A673 (cell line): ENCODE measurements at regions not wholly inside any gene's neighbourhood (a gene's known extent, or its start where the extent isn't known, plus 50 kb on each side); places are given as distances from the start of the nearest gene placed in this dataset.

Source experiments
- BruUV-seq: library from RNA; stranded (reverse); fragments of 400-500 nt; replicated peaks from 2 replicates; lab custom pipeline; 2021; lab: Mats Ljungman, UMichigan
- CTCF ChIA-PET: fragments of 300-600 bp; sonication (Branson Sonifier 250); formaldehyde crosslinking; loops from one replicate; lab custom pipeline; 2022; ENCODE audit warnings: antibody characterized with exemption; lab: Charles Lee
- POLR2A ChIA-PET: fragments of 300-600 bp; sonication (Branson Sonifier 250); formaldehyde crosslinking; loops from one replicate; lab custom pipeline; 2022; ENCODE audit warnings: antibody characterized with exemption; ENCODE audit not compliant: low non-redundant PET; lab: Charles Lee
- DNase-seq: peaks from one replicate; pipeline ENCODE4 v3.0.0-alpha.2; 2015; ENCODE audit warnings: low spot score
- H3K27ac ChIP-seq: fragments of 200-600 bp; sonication (generic); 2 replicates; pipeline ENCODE4 v1.5.1; 2016; ENCODE audit warnings: mixed run types, low read depth, mild to moderate bottlenecking, mixed read lengths, antibody characterized with exemption, low read length; ENCODE audit not compliant: poor library complexity, severe bottlenecking
- H3K27me3 ChIP-seq: fragments of 200-600 bp; sonication (generic); replicated peaks from 2 replicates; pipeline ENCODE4 v1.6.1; 2017; ENCODE audit warnings: mixed run types, low read depth, mild to moderate bottlenecking, mixed read lengths, antibody characterized with exemption, low read length; ENCODE audit not compliant: insufficient read depth, poor library complexity
- H3K36me3 ChIP-seq: fragments of 200-600 bp; sonication (generic); 2 replicates; pipeline ENCODE4 v1.6.1; 2016; ENCODE audit warnings: mixed run types, mild to moderate bottlenecking, mixed read lengths, antibody characterized with exemption, low read length; ENCODE audit not compliant: insufficient read depth, poor library complexity, severe bottlenecking
- H3K4me1 ChIP-seq: fragments of 200-600 bp; sonication (generic); 2 replicates; pipeline ENCODE4 v1.6.1; 2017; ENCODE audit warnings: mixed run types, mild to moderate bottlenecking, mixed read lengths, antibody characterized with exemption, low read length; ENCODE audit not compliant: insufficient read depth, poor library complexity, severe bottlenecking
- H3K4me3 ChIP-seq: fragments of 200-600 bp; sonication (generic); 2 replicates; pipeline ENCODE4 v1.5.1; 2016; ENCODE audit warnings: low read depth, mixed run types, mild to moderate bottlenecking, mixed read lengths, low read length; ENCODE audit not compliant: poor library complexity, severe bottlenecking
- H3K9me3 ChIP-seq: fragments of 200-600 bp; sonication (generic); 2 replicates; pipeline ENCODE4 v1.6.1; 2016; ENCODE audit warnings: mixed run types, low read depth, mild to moderate bottlenecking, mixed read lengths, antibody characterized with exemption, low read length; ENCODE audit not compliant: poor library complexity, severe bottlenecking
- EZH2 ChIP-seq: fragments of 200-600 bp; sonication (generic); IDR thresholded peaks from 2 replicates; pipeline ENCODE4 v1.6.1; 2017; ENCODE audit warnings: borderline replicate concordance, low read depth, mild to moderate bottlenecking, mixed read lengths, antibody characterized with exemption, low read length; ENCODE audit not compliant: poor library complexity, severe bottlenecking
- intact Hi-C: fragments of 100-400 bp; cut with micrococcal nuclease; formaldehyde crosslinking; loops from one replicate; pipeline ENCODE4 v1.10.0; 2022; ENCODE audit not compliant: unreplicated experiment
- TF ChIP-seq, protein P1 (sequence below): fragments of 300-800, 200-600 bp; sonication (generic); conservative IDR thresholded peaks from 2 replicates; pipeline ENCODE4 v1.5.1; 2017; ENCODE audit warnings: low read depth, mild to moderate bottlenecking, antibody characterized with exemption, low read length, moderate library complexity, mixed read lengths

DNA sequence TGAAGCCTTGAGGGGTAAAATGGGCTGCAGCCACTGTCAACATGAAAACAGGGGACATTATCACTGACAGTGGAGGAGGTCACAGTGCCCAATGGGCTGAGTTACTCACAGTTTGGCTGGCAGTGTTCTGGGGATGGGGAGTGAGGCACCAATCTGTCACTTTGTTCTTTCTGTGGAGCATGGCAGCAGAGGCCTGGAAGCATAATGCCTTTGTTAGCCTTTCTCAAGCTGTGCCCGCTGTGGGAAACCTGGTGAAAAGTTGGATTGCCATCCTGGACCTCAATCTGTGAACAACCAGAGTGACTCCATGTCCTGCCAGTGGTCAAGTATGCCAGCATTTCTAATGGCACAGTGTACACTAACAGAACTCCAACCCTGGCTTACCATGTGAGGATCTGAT is 143.6 kb downstream of the OR2B2 start:
- ChIA-PET CTCF (no interaction called here), POLR2A (no interaction called here)
- intact Hi-C loops, result no loop called here
- H3K27ac ChIP-seq, result no peak overlapping the region
- TF ChIP-seq, protein P1, sequence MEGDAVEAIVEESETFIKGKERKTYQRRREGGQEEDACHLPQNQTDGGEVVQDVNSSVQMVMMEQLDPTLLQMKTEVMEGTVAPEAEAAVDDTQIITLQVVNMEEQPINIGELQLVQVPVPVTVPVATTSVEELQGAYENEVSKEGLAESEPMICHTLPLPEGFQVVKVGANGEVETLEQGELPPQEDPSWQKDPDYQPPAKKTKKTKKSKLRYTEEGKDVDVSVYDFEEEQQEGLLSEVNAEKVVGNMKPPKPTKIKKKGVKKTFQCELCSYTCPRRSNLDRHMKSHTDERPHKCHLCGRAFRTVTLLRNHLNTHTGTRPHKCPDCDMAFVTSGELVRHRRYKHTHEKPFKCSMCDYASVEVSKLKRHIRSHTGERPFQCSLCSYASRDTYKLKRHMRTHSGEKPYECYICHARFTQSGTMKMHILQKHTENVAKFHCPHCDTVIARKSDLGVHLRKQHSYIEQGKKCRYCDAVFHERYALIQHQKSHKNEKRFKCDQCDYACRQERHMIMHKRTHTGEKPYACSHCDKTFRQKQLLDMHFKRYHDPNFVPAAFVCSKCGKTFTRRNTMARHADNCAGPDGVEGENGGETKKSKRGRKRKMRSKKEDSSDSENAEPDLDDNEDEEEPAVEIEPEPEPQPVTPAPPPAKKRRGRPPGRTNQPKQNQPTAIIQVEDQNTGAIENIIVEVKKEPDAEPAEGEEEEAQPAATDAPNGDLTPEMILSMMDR, result no peak
- no peak for TF ChIP-seq EZH2
- H3K36me3 ChIP-seq, result no peaks in the 10 kb centered on the region
- no peaks in the 10 kb centered on the region for H3K9me3 ChIP-seq
- no peak for DNase-seq
- H3K4me1 ChIP-seq, result no peaks in the 10 kb centered on the region
- no TSS peak for BruUV-seq
- H3K4me3 ChIP-seq, result no peak overlapping the region
- no peaks in the 10 kb centered on the region for H3K27me3 ChIP-seq

DNA sequence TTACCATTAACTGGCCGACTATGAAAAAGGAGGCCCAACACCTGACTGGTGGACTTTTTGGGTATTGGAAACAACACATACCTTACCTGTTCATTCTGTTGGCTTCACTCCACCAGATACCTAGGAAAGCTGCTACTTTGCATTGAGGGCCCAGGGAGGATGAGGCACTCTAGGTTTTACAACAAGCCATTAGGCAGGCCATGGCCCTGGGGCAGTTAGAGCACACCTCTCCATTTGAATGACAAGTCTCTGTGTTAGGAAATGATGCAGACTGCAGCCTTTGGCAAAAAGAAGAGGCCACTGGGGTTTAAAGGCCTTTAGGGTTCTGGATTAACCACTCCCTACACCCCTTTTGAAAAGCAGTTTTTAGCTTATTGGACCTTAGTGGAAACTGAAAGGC is 144.3 kb downstream of the OR2B2 start:
- H3K4me3 ChIP-seq, result no peak overlapping the region
- H3K9me3 ChIP-seq, result no peaks in the 10 kb centered on the region
- no peak for TF ChIP-seq EZH2
- TF ChIP-seq, protein P1, result no peak
- ChIA-PET POLR2A (no interaction called here), CTCF (no interaction called here)
- H3K36me3 ChIP-seq, result no peaks in the 10 kb centered on the region
- no peaks in the 10 kb centered on the region for H3K4me1 ChIP-seq
- H3K27me3 ChIP-seq, result no peaks in the 10 kb centered on the region
- no peak overlapping the region for H3K27ac ChIP-seq
- DNase-seq, result no peak
- intact Hi-C loops, result no loop called here
- no TSS peak for BruUV-seq

DNA sequence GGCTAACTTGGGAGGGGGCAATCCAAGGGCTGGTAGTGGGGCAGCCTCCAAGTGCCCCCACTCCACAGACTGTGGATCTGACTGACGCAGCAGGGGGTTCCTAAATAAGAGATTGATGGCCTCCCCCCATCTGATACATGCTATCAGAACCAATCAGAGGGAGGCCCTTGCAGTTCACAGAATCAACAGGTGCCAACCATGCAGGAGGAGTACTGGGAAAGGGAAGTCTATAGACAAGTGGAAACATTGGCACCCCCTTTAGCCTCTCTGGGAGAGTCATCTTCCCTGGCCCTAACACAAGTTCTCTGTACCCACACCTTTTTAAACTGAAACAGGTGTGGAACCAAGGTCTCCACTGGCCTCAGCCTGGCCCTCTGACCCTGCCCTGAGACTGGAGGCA is 145.8 kb downstream of the OR2B2 start:
- no peaks in the 10 kb centered on the region for H3K36me3 ChIP-seq
- TF ChIP-seq, protein P1, result no peak
- no peak for TF ChIP-seq EZH2
- BruUV-seq, result no TSS peak
- DNase-seq, result no peak
- ChIA-PET CTCF (no interaction called here), POLR2A (no interaction called here)
- intact Hi-C loops, result no loop called here
- no peaks in the 10 kb centered on the region for H3K9me3 ChIP-seq
- no peak overlapping the region for H3K4me3 ChIP-seq
- no peak overlapping the region for H3K27ac ChIP-seq
- H3K27me3 ChIP-seq, result no peaks in the 10 kb centered on the region
- H3K4me1 ChIP-seq, result no peaks in the 10 kb centered on the region
